GM12878 (cell line): ENCODE measurements at regions not wholly inside any gene's neighbourhood (a gene's known extent, or its start where the extent isn't known, plus 50 kb on each side); places are given as distances from the start of the nearest gene placed in this dataset.

Source experiments
- ATAC-seq: fragments of 200-7000 bp; cut with Tn5 transposase; 3 replicates; pipeline ENCODE4 v1.9.1; 2020; ENCODE audit warnings: mild to moderate bottlenecking, moderate library complexity
- BruUV-seq: library from RNA; stranded (reverse); fragments of 400-500 nt; replicated peaks from 2 replicates; lab custom pipeline; 2021; lab: Mats Ljungman, UMichigan
- CTCF ChIA-PET: fragments of 300-600 bp; sonication (Branson Sonifier 250); formaldehyde crosslinking; extraction: SDS; loops from one replicate; lab custom pipeline; 2021; ENCODE audit warnings: inconsistent platforms; lab: Yijun Ruan, JAX
- POLR2A ChIA-PET: fragments of 350-600 bp; formaldehyde crosslinking; extraction: SDS; loops from one replicate; lab custom pipeline; 2021; ENCODE audit warnings: inconsistent platforms; lab: Charles Lee
- RAD21 ChIA-PET: fragments of 300-600 bp; sonication (Branson Sonifier 250); formaldehyde crosslinking; loops from one replicate; lab custom pipeline; 2023; ENCODE audit warnings: antibody characterized with exemption; ENCODE audit not compliant: unreplicated experiment; lab: Charles Lee
- SMC1A ChIA-PET: fragments of 300-600 bp; sonication (Branson Sonifier 250); formaldehyde crosslinking; loops from one replicate; lab custom pipeline; 2023; ENCODE audit not compliant: unreplicated experiment, uncharacterized antibody; lab: Charles Lee
- DNase-seq: peaks from one replicate; pipeline ENCODE4 v3.0.0-alpha.2; 2011; ENCODE audit warnings: low read depth, low spot score
- FAIRE-seq: peaks from 3 replicates; lab custom pipeline; 2011; peaks lifted over from hg19 to GRCh38; lab: Jason Lieb, UNC
- H2AFZ ChIP-seq: 2 replicates; pipeline ENCODE4 v1.6.0; 2011; ENCODE audit warnings: low read depth, low read length, control low read depth; ENCODE audit not compliant: control insufficient read depth
- H3K27ac ChIP-seq: 2 replicates; pipeline ENCODE4 v1.5.1; 2011; ENCODE audit warnings: control low read depth; ENCODE audit not compliant: control insufficient read depth, insufficient read depth
- H3K27me3 ChIP-seq, 2 experiments: replicated peaks in 1 of 2; 2 replicates each; pipeline versions ENCODE4 v1.6.0 to v1.6.1; 2011; ENCODE audit warnings: low read length in 1 of 2; ENCODE audit not compliant: control insufficient read depth in 2 of 2, insufficient read depth in 2 of 2
- H3K36me3 ChIP-seq, 2 experiments: 2 replicates each; pipeline ENCODE4 v1.5.1; 2011; ENCODE audit warnings: low read length in 1 of 2; ENCODE audit not compliant: control insufficient read depth in 2 of 2, insufficient read depth in 2 of 2
- H3K4me1 ChIP-seq: 2 replicates; pipeline ENCODE4 v1.6.1; 2011; ENCODE audit warnings: mild to moderate bottlenecking, low read length, moderate library complexity, mixed read lengths; ENCODE audit not compliant: control insufficient read depth, insufficient read depth
- H3K4me2 ChIP-seq: 2 replicates; pipeline ENCODE4 v1.6.0; 2011; ENCODE audit warnings: control low read depth; ENCODE audit not compliant: control insufficient read depth, insufficient read depth
- H3K4me3 ChIP-seq: fragments of 200-600 bp; sonication (generic); 2 replicates; pipeline ENCODE4 v1.5.1; 2016
- H3K79me2 ChIP-seq: 2 replicates; pipeline ENCODE4 v1.6.0; 2011; ENCODE audit warnings: low read length; ENCODE audit not compliant: control insufficient read depth, insufficient read depth
- H3K9ac ChIP-seq: 2 replicates; pipeline ENCODE4 v1.8.0; 2011; ENCODE audit warnings: low read length, control low read depth, mixed read lengths; ENCODE audit not compliant: control insufficient read depth, insufficient read depth
- H3K9me3 ChIP-seq: replicated peaks from 3 replicates; pipeline ENCODE4 v1.5.1; 2011; ENCODE audit warnings: mild to moderate bottlenecking, low read length; ENCODE audit not compliant: control insufficient read depth, insufficient read depth
- H4K20me1 ChIP-seq: 2 replicates; pipeline ENCODE4 v1.6.0; 2011; ENCODE audit not compliant: control insufficient read depth, insufficient read depth
- CREB1 ChIP-seq: IDR thresholded peaks from 2 replicates; pipeline ENCODE4 v1.6.1; 2012; ENCODE audit warnings: low read depth, mild to moderate bottlenecking, inconsistent platforms
- CREM ChIP-seq: IDR thresholded peaks from 2 replicates; pipeline ENCODE4 v1.6.1; 2014; ENCODE audit warnings: antibody characterized with exemption, low read depth
- ETV6 ChIP-seq, 2 experiments: fragments of 450-650 bp in 1 of 2; IDR thresholded peaks in 1 of 2; conservative IDR thresholded peaks in 1 of 2; 2 replicates each; pipeline ENCODE4 v1.6.1; 2014; ENCODE audit warnings: antibody characterized with exemption in 1 of 2, borderline replicate concordance in 1 of 2, low read depth in 1 of 2, mild to moderate bottlenecking in 1 of 2, moderate library complexity in 1 of 2
- NFIC ChIP-seq: IDR thresholded peaks from 2 replicates; pipeline ENCODE4 v1.6.1; 2012; ENCODE audit warnings: low read depth, mild to moderate bottlenecking, inconsistent platforms, low read length, moderate library complexity
- RUNX3 ChIP-seq: IDR thresholded peaks from 2 replicates; pipeline ENCODE4 v1.6.1; 2012; ENCODE audit warnings: low read length, inconsistent platforms
- WGBS: methylation state at CpG from one replicate; pipeline ENCODE4 v1.1.6; 2016; ENCODE audit warnings: low lambda C conversion rate; ENCODE audit not compliant: insufficient replicate concordance, insufficient coverage; ENCODE audit errors: missing lambda C conversion rate; 5-methylcytosine and 5-hydroxymethylcytosine counted together
- in situ Hi-C: fragments of 300-500 bp; cut with MboI; formaldehyde crosslinking; loops from 9 replicates; pipeline ENCODE4 v1.14.3; 2018; ENCODE audit warnings: mixed read lengths
- intact Hi-C: fragments of 100-400 bp; cut with micrococcal nuclease; formaldehyde crosslinking; loops from one replicate; pipeline ENCODE4 v1.14.2; 2022; ENCODE audit not compliant: unreplicated experiment
- TF ChIP-seq, protein P1 (sequence below): IDR thresholded peaks from 2 replicates; pipeline ENCODE4 v1.6.1; 2012; ENCODE audit warnings: low read length, inconsistent platforms
- TF ChIP-seq, protein P2 (sequence below): fragments of 450-650 bp; IDR thresholded peaks from 2 replicates; pipeline ENCODE4 v1.6.1; 2018; ENCODE audit warnings: borderline replicate concordance, mild to moderate bottlenecking; ENCODE audit not compliant: partially characterized antibody

DNA sequence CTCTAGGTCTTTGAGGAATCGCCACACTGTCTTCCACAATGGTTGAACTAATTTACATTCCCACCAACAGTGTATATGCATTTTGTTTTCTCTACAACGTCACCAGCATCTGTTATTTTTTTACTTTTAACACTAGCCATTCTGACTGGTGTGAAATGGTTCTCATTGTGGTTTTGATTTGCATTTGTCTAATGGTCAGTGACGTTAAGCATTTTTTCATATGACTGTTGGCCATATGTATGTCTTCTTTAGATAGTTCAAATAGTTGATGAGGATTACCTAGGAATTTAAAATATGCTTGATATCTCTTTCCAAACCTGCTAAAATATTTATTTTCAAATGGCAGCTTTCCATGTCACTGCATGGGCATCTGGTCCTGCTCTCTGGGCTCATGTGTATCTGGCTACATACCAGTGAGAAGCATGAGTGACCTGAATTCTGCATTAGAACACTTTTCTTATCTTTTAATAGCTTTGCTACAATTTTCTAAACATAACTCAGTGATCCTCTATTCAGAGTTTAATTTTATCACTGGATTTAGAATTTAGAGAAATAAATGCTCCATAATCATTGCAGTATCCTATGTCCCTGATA is 95.8 kb upstream of the ADAMTS16 start:
- H3K36me3 ChIP-seq = no peaks in the 10 kb centered on the region
- no peaks in the 10 kb centered on the region; the same call in 1 of the 2 replicates for H3K4me1 ChIP-seq
- no peaks in the 10 kb centered on the region for H3K27me3 ChIP-seq
- POLR2A ChIA-PET = no interaction called here
- ATAC-seq (no peak; the same call in 2 of the 3 replicates), DNase-seq (no peak), FAIRE-seq (no peak)
- peak; percentile 51; the same call in 1 of the 2 replicates for TF ChIP-seq CREB1
- TF ChIP-seq ETV6 (conservative IDR thresholded peaks at IDR 0.05 in 1 of 2, IDR thresholded peaks at IDR 0.05 in 1 of 2; ENCODE audit: borderline replicate concordance in 1 of 2, low read depth in 1 of 2) = no peak
- peak; percentile 82 for TF ChIP-seq RUNX3
- TF ChIP-seq, protein P1, sequence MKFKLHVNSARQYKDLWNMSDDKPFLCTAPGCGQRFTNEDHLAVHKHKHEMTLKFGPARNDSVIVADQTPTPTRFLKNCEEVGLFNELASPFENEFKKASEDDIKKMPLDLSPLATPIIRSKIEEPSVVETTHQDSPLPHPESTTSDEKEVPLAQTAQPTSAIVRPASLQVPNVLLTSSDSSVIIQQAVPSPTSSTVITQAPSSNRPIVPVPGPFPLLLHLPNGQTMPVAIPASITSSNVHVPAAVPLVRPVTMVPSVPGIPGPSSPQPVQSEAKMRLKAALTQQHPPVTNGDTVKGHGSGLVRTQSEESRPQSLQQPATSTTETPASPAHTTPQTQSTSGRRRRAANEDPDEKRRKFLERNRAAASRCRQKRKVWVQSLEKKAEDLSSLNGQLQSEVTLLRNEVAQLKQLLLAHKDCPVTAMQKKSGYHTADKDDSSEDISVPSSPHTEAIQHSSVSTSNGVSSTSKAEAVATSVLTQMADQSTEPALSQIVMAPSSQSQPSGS = peak; percentile 25; the same call in 1 of the 2 replicates
- peak; percentile 47; the same call in 1 of the 2 replicates for TF ChIP-seq CREM
- TF ChIP-seq NFIC = peak; percentile 34; the same call in 1 of the 2 replicates
- TF ChIP-seq, protein P2, sequence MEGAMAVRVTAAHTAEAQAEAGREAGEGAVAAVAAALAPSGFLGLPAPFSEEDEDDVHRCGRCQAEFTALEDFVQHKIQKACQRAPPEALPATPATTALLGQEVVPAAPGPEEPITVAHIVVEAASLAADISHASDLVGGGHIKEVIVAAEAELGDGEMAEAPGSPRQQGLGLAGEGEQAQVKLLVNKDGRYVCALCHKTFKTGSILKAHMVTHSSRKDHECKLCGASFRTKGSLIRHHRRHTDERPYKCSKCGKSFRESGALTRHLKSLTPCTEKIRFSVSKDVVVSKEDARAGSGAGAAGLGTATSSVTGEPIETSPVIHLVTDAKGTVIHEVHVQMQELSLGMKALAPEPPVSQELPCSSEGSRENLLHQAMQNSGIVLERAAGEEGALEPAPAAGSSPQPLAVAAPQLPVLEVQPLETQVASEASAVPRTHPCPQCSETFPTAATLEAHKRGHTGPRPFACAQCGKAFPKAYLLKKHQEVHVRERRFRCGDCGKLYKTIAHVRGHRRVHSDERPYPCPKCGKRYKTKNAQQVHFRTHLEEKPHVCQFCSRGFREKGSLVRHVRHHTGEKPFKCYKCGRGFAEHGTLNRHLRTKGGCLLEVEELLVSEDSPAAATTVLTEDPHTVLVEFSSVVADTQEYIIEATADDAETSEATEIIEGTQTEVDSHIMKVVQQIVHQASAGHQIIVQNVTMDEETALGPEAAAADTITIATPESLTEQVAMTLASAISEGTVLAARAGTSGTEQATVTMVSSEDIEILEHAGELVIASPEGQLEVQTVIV = no peak
- no peaks in the 10 kb centered on the region for H3K79me2 ChIP-seq
- 4% methylated on average over 3 of the region's 3 CpGs for WGBS
- SMC1A ChIA-PET = no interaction called here
- H3K9ac ChIP-seq = no peak overlapping the region
- intact Hi-C loops (no loop called here), in situ Hi-C loops (no loop called here)
- RAD21 ChIA-PET = no interaction called here
- no TSS peak for BruUV-seq
- no peak overlapping the region for H2AFZ ChIP-seq
- H3K9me3 ChIP-seq = no peaks in the 10 kb centered on the region; the same call in 2 of the 3 replicates
- H3K27ac ChIP-seq = no peak overlapping the region
- no peaks in the 10 kb centered on the region for H4K20me1 ChIP-seq
- CTCF ChIA-PET = no interaction called here
- no peak overlapping the region for H3K4me3 ChIP-seq
- H3K4me2 ChIP-seq = no peak overlapping the region
